Choroid plexus epithelial cell (primary cell): ENCODE measurements at regions not wholly inside any gene's neighbourhood (a gene's known extent, or its start where the extent isn't known, plus 50 kb on each side); places are given as distances from the start of the nearest gene placed in this dataset.

Experiments used
- DNase-seq: peaks from one replicate; pipeline ENCODE4 v3.0.0-alpha.2; 2010; ENCODE audit warnings: low read depth
- H3K4me3 ChIP-seq: 2 replicates; pipeline ENCODE4 v1.5.1; 2011; ENCODE audit warnings: low read depth, mild to moderate bottlenecking, control low read depth, low read length, moderate library complexity
- TF ChIP-seq, protein P1 (sequence below): conservative IDR thresholded peaks from 2 replicates; pipeline ENCODE4 v1.5.1; 2011; ENCODE audit warnings: low read depth, mild to moderate bottlenecking, control low read depth, inconsistent platforms, low read length, moderate library complexity

DNA sequence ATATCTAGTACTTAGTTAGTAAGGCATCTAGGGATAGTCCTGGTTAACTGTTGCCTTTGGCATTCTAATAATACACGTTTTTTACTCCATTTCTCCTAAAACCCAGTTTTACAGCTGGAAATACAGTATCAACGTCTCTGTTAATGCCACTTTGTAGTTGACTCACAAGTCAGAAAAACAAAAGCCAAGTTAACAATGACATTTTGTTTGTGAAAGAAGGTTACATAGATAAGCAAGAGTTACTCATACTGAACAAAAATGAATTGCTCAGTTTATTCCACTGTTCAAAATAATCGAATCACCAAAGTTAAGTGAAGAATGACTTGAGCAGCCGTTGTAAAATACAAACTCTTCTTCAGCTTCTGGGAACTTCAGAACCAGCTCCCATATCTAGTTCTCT, 540.3 kb downstream of the ETS1 start:
- TF ChIP-seq, protein P1, sequence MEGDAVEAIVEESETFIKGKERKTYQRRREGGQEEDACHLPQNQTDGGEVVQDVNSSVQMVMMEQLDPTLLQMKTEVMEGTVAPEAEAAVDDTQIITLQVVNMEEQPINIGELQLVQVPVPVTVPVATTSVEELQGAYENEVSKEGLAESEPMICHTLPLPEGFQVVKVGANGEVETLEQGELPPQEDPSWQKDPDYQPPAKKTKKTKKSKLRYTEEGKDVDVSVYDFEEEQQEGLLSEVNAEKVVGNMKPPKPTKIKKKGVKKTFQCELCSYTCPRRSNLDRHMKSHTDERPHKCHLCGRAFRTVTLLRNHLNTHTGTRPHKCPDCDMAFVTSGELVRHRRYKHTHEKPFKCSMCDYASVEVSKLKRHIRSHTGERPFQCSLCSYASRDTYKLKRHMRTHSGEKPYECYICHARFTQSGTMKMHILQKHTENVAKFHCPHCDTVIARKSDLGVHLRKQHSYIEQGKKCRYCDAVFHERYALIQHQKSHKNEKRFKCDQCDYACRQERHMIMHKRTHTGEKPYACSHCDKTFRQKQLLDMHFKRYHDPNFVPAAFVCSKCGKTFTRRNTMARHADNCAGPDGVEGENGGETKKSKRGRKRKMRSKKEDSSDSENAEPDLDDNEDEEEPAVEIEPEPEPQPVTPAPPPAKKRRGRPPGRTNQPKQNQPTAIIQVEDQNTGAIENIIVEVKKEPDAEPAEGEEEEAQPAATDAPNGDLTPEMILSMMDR = no peak
- H3K4me3 ChIP-seq = no peak overlapping the region
- no peak for DNase-seq

DNA sequence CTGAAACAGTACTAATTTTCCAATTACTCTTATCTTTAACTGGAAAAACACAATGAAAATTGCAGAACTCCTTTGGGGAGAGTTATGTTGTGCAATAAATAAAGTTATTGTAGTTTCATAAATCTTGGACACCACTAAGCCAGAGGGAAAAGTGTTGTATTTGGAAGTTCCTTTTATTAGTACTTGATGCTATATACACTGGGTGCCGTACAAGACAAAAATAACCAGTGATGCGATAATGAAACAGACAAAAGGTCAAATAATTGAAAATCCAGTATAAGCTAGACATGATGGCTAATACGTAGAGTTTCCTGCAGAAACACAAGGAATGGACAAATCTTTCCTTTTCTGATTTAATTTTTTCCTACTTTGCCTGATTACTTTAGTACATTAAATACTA, 541.1 kb downstream of the ETS1 start:
- TF ChIP-seq, protein P1 = no peak
- no peak overlapping the region for H3K4me3 ChIP-seq
- peak; percentile 53 for DNase-seq

DNA sequence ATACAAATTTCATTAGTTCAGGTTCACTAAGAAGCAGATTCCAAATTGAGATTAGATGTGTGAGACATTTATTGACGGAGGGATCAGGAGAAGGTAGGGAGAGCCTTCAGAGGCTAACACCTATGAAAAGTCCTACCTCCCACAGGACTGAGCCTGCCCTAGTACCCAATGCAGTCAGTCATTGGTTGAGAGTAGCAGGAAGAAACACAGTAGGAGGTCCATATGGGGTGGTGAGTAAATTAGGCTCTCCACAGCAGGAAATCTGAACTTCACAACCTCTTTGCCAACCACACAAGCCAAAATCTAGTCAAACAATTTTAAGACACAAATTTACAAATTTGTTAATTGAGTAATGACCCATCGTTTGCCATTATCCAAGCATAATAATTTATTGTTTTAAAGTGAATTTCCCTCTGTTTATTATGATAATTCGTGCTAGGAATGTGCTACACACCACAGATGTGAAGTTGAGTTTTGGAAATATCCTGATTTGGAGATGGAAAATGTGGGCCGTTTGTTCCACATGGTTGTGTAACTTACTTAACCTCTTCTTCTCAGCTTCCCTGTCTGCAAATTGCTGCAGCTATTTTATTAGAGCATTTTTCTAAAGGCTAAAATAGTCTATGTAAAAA, 542.1 kb downstream of the ETS1 start:
- TF ChIP-seq, protein P1 = no peak
- H3K4me3 ChIP-seq = no peak overlapping the region
- DNase-seq = peak; percentile 78

DNA sequence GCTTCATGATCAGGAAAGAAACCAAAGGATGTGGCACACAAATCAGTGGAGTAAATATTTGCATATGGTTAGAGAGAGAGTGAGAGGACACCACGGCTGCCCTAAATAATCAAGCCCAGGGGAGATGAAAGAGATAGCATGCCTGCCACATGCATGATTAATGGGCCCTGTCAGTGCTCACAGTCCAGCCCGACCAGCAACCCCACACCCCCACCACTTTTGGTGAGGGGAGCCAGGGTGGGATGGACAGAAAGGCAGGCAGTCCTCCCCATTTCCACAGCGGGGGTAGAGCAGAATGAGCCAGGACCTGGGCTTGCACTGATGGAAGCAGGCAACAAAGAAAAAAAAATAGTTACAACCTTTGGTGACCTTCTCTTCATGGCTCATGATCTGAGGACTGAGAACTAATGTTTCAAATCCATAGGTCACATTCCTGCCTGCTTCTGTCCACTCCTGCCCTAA, 545.0 kb downstream of the ETS1 start:
- no peak overlapping the region for H3K4me3 ChIP-seq
- DNase-seq = peak; percentile 61
- TF ChIP-seq, protein P1 = no peak

- H3K4me3 ChIP-seq = no peak overlapping the region
- peak; percentile 71 for DNase-seq
- TF ChIP-seq, protein P1 = no peak
Measured at GRCh38 chr11:128040603-128041002, 546.8 kb downstream of the ETS1 start.

- no peak overlapping the region for H3K4me3 ChIP-seq
- TF ChIP-seq, protein P1 = no peak
- peak; percentile 88 for DNase-seq
Measured at GRCh38 chr11:128039140-128040021, 548.0 kb downstream of the ETS1 start.
